T-helper 2 cell treated with Interferon-gamma antibody and Interleukin-4, amounts not matched to agents 5 μg/mL and 100 μg/mL, for 36 hours (primary cell): ENCODE measurements at regions not wholly inside any gene's neighbourhood (a gene's known extent, or its start where the extent isn't known, plus 50 kb on each side); places are given as distances from the start of the nearest gene placed in this dataset.

Experiments
- DNase-seq: peaks from one replicate; pipeline ENCODE4 v3.0.0; 2021; ENCODE audit warnings: low spot score
- H3K27ac Mint-ChIP-seq: one replicate; pipeline ENCODE4 v1.8.0; 2021; ENCODE audit warnings: mild to moderate bottlenecking, mixed read lengths
- H3K27me3 Mint-ChIP-seq: one replicate; pipeline ENCODE4 v1.8.0; 2021; ENCODE audit warnings: low read depth, mixed read lengths
- H3K36me3 Mint-ChIP-seq: one replicate; pipeline ENCODE4 v1.8.0; 2021; ENCODE audit warnings: low read depth, mixed read lengths
- H3K4me1 Mint-ChIP-seq: one replicate; pipeline ENCODE4 v1.8.0; 2021; ENCODE audit warnings: low read depth, mixed read lengths
- H3K4me3 Mint-ChIP-seq: one replicate; pipeline ENCODE4 v1.8.0; 2022; ENCODE audit warnings: mild to moderate bottlenecking, moderate library complexity, mixed read lengths
- H3K9me3 Mint-ChIP-seq: one replicate; pipeline ENCODE4 v1.8.0; 2021; ENCODE audit warnings: mixed read lengths

- no peak for DNase-seq
- H3K27ac Mint-ChIP-seq = no peak overlapping the region
- H3K4me1 Mint-ChIP-seq = no peaks in the 10 kb centered on the region
- no peaks in the 10 kb centered on the region for H3K9me3 Mint-ChIP-seq
- H3K27me3 Mint-ChIP-seq = peaks cover 2% of the 10 kb centered on the region
- no peaks in the 10 kb centered on the region for H3K36me3 Mint-ChIP-seq
- no peak overlapping the region for H3K4me3 Mint-ChIP-seq
Observed at GRCh38 chr17:77311371-77311981, 170.7 kb downstream of the SEC14L1 start.

GRCh38 chr17:77312061-77312701 is 171.4 kb downstream of the SEC14L1 start:
- H3K27ac Mint-ChIP-seq = no peak overlapping the region
- no peaks in the 10 kb centered on the region for H3K4me1 Mint-ChIP-seq
- H3K36me3 Mint-ChIP-seq = no peaks in the 10 kb centered on the region
- DNase-seq = no peak
- H3K9me3 Mint-ChIP-seq = no peaks in the 10 kb centered on the region
- H3K4me3 Mint-ChIP-seq = no peak overlapping the region
- H3K27me3 Mint-ChIP-seq = peaks cover 2% of the 10 kb centered on the region

- DNase-seq = no peak
- no peak overlapping the region for H3K27ac Mint-ChIP-seq
- peaks cover 2% of the 10 kb centered on the region for H3K27me3 Mint-ChIP-seq
- no peaks in the 10 kb centered on the region for H3K4me1 Mint-ChIP-seq
- H3K4me3 Mint-ChIP-seq = no peak overlapping the region
- H3K9me3 Mint-ChIP-seq = no peaks in the 10 kb centered on the region
- H3K36me3 Mint-ChIP-seq = no peaks in the 10 kb centered on the region
Observed at GRCh38 chr17:77312786-77313599, 172.2 kb downstream of the SEC14L1 start.

GRCh38 chr17:77313831-77314230 is 173.1 kb downstream of the SEC14L1 start:
- H3K4me3 Mint-ChIP-seq = no peak overlapping the region
- DNase-seq = no peak
- H3K4me1 Mint-ChIP-seq = peaks cover 2% of the 10 kb centered on the region
- H3K27ac Mint-ChIP-seq = no peak overlapping the region
- H3K9me3 Mint-ChIP-seq = no peaks in the 10 kb centered on the region
- no peaks in the 10 kb centered on the region for H3K36me3 Mint-ChIP-seq
- peaks cover 2% of the 10 kb centered on the region for H3K27me3 Mint-ChIP-seq

DNA sequence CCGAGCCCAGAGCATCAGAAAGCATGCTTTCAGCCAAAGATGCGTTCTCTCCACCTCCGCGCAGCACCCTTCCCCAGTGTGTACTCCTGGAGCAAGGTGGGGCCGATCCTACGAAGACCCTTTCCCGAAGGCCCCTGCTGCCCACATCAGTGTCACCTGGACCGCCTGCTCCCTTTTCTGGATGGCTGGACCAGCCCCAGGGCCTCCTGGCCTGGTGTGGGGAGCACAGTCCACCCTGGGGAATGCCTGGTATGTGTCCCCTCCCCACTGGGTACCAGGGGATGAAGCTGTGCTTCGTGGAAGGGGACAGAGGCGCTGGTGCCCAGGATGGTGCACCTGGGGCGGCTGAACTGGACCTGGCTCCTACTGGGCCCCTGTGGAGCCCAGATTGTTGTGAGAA is 173.8 kb downstream of the SEC14L1 start:
- H3K27me3 Mint-ChIP-seq = peaks cover 2% of the 10 kb centered on the region
- DNase-seq = no peak
- H3K36me3 Mint-ChIP-seq = no peaks in the 10 kb centered on the region
- H3K27ac Mint-ChIP-seq = no peak overlapping the region
- no peak overlapping the region for H3K4me3 Mint-ChIP-seq
- H3K9me3 Mint-ChIP-seq = no peaks in the 10 kb centered on the region
- H3K4me1 Mint-ChIP-seq = peaks cover 10% of the 10 kb centered on the region

- Mint-ChIP-seq H3K27me3 (peaks cover 2% of the 10 kb centered on the region), H3K9me3 (no peaks in the 10 kb centered on the region), H3K36me3 (no peaks in the 10 kb centered on the region), H3K4me3 (no peak overlapping the region), H3K27ac (no peak overlapping the region), H3K4me1 (peaks cover 13% of the 10 kb centered on the region)
- no peak for DNase-seq
Observed at GRCh38 chr17:77315010-77315409, 174.2 kb downstream of the SEC14L1 start.

- Mint-ChIP-seq H3K9me3 (no peaks in the 10 kb centered on the region), H3K27me3 (peaks cover 2% of the 10 kb centered on the region), H3K36me3 (no peaks in the 10 kb centered on the region), H3K4me3 (no peak overlapping the region), H3K27ac (no peak overlapping the region), H3K4me1 (peaks cover 17% of the 10 kb centered on the region)
- DNase-seq = no peak
Observed at GRCh38 chr17:77315551-77316190, 174.9 kb downstream of the SEC14L1 start.

DNA sequence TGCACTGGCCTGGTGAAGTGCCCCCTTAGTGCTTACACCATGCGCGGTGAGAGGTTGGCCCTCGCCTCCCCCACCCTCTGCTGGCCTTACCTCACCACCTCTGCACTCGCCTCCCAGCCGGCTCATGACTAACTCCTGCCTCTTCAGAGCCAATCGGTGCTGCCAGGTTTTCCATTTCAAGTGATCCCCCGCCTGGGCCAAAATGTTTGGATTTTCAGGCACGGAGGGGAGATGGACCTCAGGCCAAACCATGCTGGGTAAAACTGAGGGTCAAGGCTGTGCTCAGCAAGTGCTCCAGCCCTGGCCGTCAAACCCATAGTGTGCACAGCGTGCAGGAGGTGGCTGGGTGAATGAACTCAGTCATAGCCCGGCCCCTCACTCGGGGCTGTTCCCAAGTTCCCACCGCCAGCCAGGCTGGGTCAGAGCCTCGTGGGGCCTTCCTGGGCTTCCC is 175.4 kb downstream of the SEC14L1 start:
- Mint-ChIP-seq H3K27ac (no peak overlapping the region), H3K9me3 (no peaks in the 10 kb centered on the region), H3K27me3 (peaks cover 2% of the 10 kb centered on the region), H3K36me3 (no peaks in the 10 kb centered on the region), H3K4me1 (peaks cover 17% of the 10 kb centered on the region), H3K4me3 (no peak overlapping the region)
- no peak for DNase-seq

DNA sequence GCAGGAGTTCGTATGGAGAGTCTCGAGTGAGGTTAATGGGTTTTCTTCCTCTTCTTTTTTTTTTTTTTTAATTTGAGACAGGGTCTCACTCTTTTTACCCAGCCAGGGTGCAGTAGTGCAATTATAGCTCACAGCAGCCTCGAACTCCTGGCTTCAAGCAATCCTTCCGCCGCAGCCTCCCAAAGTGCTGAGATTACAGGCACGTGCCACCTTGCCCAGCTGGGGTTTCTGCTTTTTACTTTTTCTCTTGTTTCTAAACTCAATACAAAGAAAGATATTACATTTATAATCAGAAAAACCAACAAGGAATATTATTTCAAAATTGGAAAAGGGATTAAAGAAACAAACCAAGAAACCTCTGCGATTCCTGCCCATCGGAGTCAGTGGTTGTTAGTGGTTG is 175.9 kb downstream of the SEC14L1 start:
- peaks cover 17% of the 10 kb centered on the region for H3K4me1 Mint-ChIP-seq

DNA sequence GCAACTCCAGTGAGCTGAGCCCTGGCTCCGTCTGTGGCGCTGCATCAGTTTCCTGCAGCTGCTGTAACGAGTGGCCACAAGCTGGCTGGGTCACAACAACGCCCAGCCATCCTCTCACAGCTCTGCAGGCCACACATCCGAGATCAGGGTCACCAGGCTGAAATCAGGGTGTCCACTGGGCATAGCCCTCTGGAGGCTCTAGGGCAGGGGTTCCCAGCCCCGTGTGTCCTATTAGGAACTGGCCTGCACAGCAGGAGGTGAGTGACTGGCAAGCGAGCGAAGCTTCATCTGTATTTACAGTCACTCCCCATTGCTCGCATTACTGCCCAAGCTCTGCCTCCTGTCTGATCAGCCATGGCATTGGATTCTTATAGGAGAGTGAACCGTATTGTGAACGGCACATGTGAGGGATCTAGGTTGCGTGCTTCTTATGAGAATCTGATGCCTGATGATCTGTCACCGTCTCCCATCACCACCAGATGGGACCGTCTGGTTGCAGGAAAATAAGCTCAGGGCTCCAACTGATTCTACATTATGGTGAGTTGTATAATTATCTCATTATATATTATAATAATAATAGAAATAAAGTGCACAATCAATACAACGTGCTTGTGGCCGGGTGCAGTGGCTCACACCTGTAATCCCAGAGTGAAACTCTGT is 176.5 kb downstream of the SEC14L1 start:
- Mint-ChIP-seq H3K27ac (no peak overlapping the region), H3K9me3 (no peaks in the 10 kb centered on the region), H3K27me3 (no peaks in the 10 kb centered on the region)

More for the DNA sequence above, 175.9 kb downstream of the SEC14L1 start:
- no peak overlapping the region for H3K27ac Mint-ChIP-seq
- no peak for DNase-seq
- no peaks in the 10 kb centered on the region for H3K9me3 Mint-ChIP-seq
- no peak overlapping the region for H3K4me3 Mint-ChIP-seq
- no peaks in the 10 kb centered on the region for H3K36me3 Mint-ChIP-seq
- peaks cover 2% of the 10 kb centered on the region for H3K27me3 Mint-ChIP-seq

DNA sequence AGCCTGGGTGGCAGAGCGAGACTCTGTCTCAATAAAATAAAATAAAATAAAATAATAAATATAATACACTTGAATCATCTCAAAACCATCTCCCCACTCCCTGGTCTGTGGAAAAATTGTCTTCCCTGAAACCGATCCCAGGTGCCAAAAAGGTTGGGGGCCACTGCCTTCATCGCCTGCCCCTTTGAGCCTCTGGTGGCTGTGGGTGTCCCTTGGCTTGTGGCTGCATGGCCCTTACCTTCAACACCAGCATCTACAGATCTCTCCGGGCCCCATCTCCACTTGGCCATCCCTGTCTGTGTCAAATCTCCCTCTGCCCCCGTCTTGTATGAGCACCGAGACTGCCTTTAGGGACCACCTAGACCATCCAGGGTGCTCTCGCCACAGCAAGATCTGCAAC is 177.3 kb downstream of the SEC14L1 start:
- peaks cover 17% of the 10 kb centered on the region for H3K4me1 Mint-ChIP-seq
- DNase-seq = no peak
- H3K9me3 Mint-ChIP-seq = no peaks in the 10 kb centered on the region
- H3K36me3 Mint-ChIP-seq = no peaks in the 10 kb centered on the region
- no peaks in the 10 kb centered on the region for H3K27me3 Mint-ChIP-seq
- H3K27ac Mint-ChIP-seq = no peak overlapping the region
- H3K4me3 Mint-ChIP-seq = no peak overlapping the region

More for the DNA sequence above, 176.5 kb downstream of the SEC14L1 start:
- no peaks in the 10 kb centered on the region for H3K36me3 Mint-ChIP-seq
- no peak overlapping the region for H3K4me3 Mint-ChIP-seq
- H3K4me1 Mint-ChIP-seq = peaks cover 17% of the 10 kb centered on the region
- DNase-seq = no peak

- H3K27me3 Mint-ChIP-seq = no peaks in the 10 kb centered on the region
- no peak for DNase-seq
- H3K36me3 Mint-ChIP-seq = no peaks in the 10 kb centered on the region
- no peaks in the 10 kb centered on the region for H3K9me3 Mint-ChIP-seq
- peak overlapping the region; percentile 2 for H3K27ac Mint-ChIP-seq
- peaks cover 19% of the 10 kb centered on the region for H3K4me1 Mint-ChIP-seq
- H3K4me3 Mint-ChIP-seq = peak overlapping the region; percentile 93
Observed at GRCh38 chr17:77318491-77319210, 177.9 kb downstream of the SEC14L1 start.
